Stimulated activated CD8-positive, alpha-beta memory T cell treated with anti-CD3 and anti-CD28 coated beads, Interleukin-15, amount 100 ng/mL, for 1 hour (primary cell): ENCODE measurements at regions not wholly inside any gene's neighbourhood (a gene's known extent, or its start where the extent isn't known, plus 50 kb on each side); places are given as distances from the start of the nearest gene placed in this dataset.

Experiments
- DNase-seq: peaks from one replicate; pipeline ENCODE4 v3.0.0-alpha.2; 2020; ENCODE audit warnings: low read depth

- no peak for DNase-seq
These were observed 167.7 kb downstream of the ANAPC1 start for GRCh38 chr2:111715987-111716904.

- no peak for DNase-seq
These were observed 166.9 kb downstream of the ANAPC1 start for GRCh38 chr2:111716905-111717775.
